ENCODE measurements at regions not wholly inside any gene's neighbourhood (a gene's known extent, or its start where the extent isn't known, plus 50 kb on each side); places are given as distances from the start of the nearest gene placed in this dataset.

DNA sequence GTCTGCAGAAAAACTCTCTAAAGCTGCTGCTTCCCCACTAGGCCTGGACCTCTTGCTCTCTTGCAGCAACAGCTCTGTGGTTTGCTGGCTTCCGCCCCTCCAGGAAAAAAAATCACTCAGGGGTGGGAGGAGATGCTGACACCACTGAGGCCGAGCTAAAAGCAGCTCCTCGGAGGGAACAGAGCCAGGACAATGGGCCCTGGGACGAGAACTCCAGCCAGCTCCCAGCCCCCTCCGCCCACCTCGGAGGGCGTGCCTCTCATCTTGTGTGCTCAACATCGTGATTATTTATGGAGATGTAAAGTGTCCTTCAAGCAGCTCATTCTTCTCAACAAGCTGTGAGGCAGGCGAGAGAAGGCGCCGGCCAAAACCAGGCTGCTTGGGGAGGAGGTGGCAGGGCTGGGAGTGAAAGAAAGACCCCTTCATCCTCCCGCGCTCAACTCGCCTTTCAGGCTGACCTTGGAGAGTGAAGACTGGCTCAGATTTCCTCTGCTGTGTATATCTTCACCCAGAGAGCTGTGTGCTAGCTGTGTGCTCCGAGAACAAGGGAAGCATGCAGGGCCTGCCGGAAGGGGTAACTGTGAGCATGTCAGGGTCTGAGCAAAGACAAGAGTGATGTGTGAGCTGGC lies 53.5 kb upstream of the LRFN2 start:
- no peak overlapping the region for H3K4me3 ChIP-seq (ENCODE audit: low read depth, low read length)
- TF ChIP-seq, protein P1, sequence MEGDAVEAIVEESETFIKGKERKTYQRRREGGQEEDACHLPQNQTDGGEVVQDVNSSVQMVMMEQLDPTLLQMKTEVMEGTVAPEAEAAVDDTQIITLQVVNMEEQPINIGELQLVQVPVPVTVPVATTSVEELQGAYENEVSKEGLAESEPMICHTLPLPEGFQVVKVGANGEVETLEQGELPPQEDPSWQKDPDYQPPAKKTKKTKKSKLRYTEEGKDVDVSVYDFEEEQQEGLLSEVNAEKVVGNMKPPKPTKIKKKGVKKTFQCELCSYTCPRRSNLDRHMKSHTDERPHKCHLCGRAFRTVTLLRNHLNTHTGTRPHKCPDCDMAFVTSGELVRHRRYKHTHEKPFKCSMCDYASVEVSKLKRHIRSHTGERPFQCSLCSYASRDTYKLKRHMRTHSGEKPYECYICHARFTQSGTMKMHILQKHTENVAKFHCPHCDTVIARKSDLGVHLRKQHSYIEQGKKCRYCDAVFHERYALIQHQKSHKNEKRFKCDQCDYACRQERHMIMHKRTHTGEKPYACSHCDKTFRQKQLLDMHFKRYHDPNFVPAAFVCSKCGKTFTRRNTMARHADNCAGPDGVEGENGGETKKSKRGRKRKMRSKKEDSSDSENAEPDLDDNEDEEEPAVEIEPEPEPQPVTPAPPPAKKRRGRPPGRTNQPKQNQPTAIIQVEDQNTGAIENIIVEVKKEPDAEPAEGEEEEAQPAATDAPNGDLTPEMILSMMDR (IDR thresholded peaks at IDR 0.05; ENCODE audit: low read depth, low read length, missing control alignments), result no peak
- in situ Hi-C loops (cut with HindIII; ENCODE audit: low sequenced_read_pairs), result no loop called here
- DNase-seq (ENCODE audit: low read depth), result no peak

Measured in astrocyte of the cerebellum (primary cell).